ENCODE measurements at regions not wholly inside any gene's neighbourhood (a gene's known extent, or its start where the extent isn't known, plus 50 kb on each side); places are given as distances from the start of the nearest gene placed in this dataset.

- TF ChIP-seq POLR2AphosphoS5 (IDR thresholded peaks at IDR 0.05) (no peak), POLR2A (IDR thresholded peaks at IDR 0.05) (no peak), CTCF (IDR thresholded peaks at IDR 0.05 in 8 of 11, conservative IDR thresholded peaks at IDR 0.05 in 3 of 11) (no peak)
These were observed 366.5 kb upstream of the AKR1E2 start for GRCh38 chr10:4459531-4459930.
